Mucosa of rectum (tissue), 2 donors: ENCODE measurements at regions not wholly inside any gene's neighbourhood (a gene's known extent, or its start where the extent isn't known, plus 50 kb on each side); places are given as distances from the start of the nearest gene placed in this dataset.
"Not testable (repeated sequence)": the region's sequence is repeated elsewhere in the genome, so short reads cannot be mapped to it uniquely, and the experiment has no call there.

Experiments
- H3K27ac ChIP-seq, 2 donors: one replicate each; pipeline ENCODE4 v1.7.0; 2013; ENCODE audit warnings: inconsistent platforms in 2 of 2, low read depth in 2 of 2, low read length in 2 of 2
- H3K27me3 ChIP-seq, 2 donors: one replicate each; pipeline ENCODE4 v1.7.0; 2013; ENCODE audit warnings: low read length in 2 of 2; ENCODE audit not compliant: control insufficient read depth in 2 of 2, insufficient read depth in 2 of 2
- H3K36me3 ChIP-seq, 2 donors: one replicate each; pipeline ENCODE4 v1.7.0; 2013; ENCODE audit warnings: low read length in 2 of 2; ENCODE audit not compliant: control insufficient read depth in 2 of 2, insufficient read depth in 2 of 2
- H3K4me1 ChIP-seq, 2 donors: one replicate each; pipeline ENCODE4 v1.7.0; 2013; ENCODE audit warnings: low read length in 2 of 2, mild to moderate bottlenecking in 1 of 2; ENCODE audit not compliant: control insufficient read depth in 2 of 2, insufficient read depth in 2 of 2
- H3K4me3 ChIP-seq, 2 donors: one replicate each; pipeline ENCODE4 v1.7.0; 2013; ENCODE audit warnings: low read length in 2 of 2
- H3K9ac ChIP-seq, 2 donors: one replicate each; pipeline ENCODE4 v1.7.0; 2013; ENCODE audit warnings: low read length in 2 of 2, low read depth in 1 of 2, mild to moderate bottlenecking in 1 of 2
- H3K9me3 ChIP-seq, 2 donors: one replicate each; pipeline ENCODE4 v1.7.0; 2013; ENCODE audit warnings: low read length in 2 of 2; ENCODE audit not compliant: control insufficient read depth in 2 of 2
- donor health status: healthy.
- donor health status: Normal muscosa, but diverticular disease.

- H3K9ac ChIP-seq = no peak overlapping the region
- no peak overlapping the region for H3K27ac ChIP-seq
- no peaks in the 10 kb centered on the region for H3K9me3 ChIP-seq
- no peaks in the 10 kb centered on the region for H3K27me3 ChIP-seq
- H3K4me3 ChIP-seq = no peak overlapping the region
- peaks cover 0 to 5% of the 10 kb centered on the region in 2 donors for H3K4me1 ChIP-seq
- no peaks in the 10 kb centered on the region for H3K36me3 ChIP-seq
These were observed 114.7 kb upstream of the SERBP1 start for GRCh38 chr1:67544921-67545320.

GRCh38 chr1:67545364-67545763, 115.2 kb upstream of the SERBP1 start:
- Histone ChIP-seq H3K36me3 (no peaks in the 10 kb centered on the region), H3K9me3 (no peaks in the 10 kb centered on the region), H3K27me3 (no peaks in the 10 kb centered on the region), H3K27ac (no peak overlapping the region), H3K9ac (no peak overlapping the region), H3K4me3 (no peak overlapping the region), H3K4me1 (peaks cover 0 to under 1% of the 10 kb centered on the region in 2 donors)

DNA sequence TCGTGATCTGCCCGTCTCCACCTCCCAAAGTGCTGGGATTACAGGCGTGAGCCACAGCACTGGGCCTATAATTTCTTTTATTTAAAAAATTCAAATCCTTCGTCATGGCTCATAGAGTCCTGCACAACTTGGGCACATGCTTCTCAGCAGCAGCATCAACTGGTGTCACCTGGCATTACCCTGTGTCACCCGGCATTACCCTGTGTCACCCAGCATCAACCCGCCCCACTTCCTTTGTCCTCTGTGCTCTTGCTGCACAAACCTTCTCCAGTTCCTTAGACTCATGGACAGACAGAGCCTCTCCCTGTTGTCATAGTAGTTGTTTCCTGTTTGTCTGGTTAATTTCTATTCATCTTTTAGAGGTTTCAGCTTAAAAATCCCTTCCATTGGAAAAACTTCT, 121.2 kb upstream of the SERBP1 start:
- Histone ChIP-seq H3K27ac (peak overlapping the region in 1 of 2 donors; percentile 67), H3K4me3 (no peak overlapping the region), H3K27me3 (no peaks in the 10 kb centered on the region), H3K4me1 (peaks cover 14 to 22% of the 10 kb centered on the region in 2 donors), H3K36me3 (no peaks in the 10 kb centered on the region), H3K9ac (no peak overlapping the region), H3K9me3 (no peaks in the 10 kb centered on the region)

GRCh38 chr1:67552336-67552759, 122.1 kb upstream of the SERBP1 start:
- Histone ChIP-seq H3K4me1 (peaks cover 14 to 22% of the 10 kb centered on the region in 2 donors), H3K4me3 (no peak overlapping the region), H3K27me3 (no peaks in the 10 kb centered on the region), H3K9me3 (no peaks in the 10 kb centered on the region), H3K36me3 (no peaks in the 10 kb centered on the region), H3K27ac (peak overlapping the region in 1 of 2 donors; percentile 67), H3K9ac (no peak overlapping the region)

DNA sequence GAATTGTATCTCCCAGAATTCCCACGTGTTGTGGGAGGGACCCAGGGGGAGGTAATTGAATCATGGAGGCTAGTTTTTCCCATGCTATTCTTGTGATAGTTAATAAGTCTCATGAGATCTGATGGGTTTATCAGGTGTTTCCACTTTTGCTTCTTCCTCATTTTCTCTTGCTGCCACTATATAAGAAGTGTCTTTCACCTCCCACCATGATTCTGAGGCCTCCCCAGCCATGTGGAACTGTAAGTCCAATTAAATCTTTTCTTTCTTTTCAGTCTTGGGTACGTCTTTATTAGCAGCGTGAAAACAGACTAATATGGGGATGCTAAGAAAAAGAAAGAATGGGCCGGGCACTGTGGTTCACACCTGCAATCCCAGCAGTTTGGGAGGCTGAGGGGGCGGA, 124.0 kb upstream of the SERBP1 start:
- not testable (repeated sequence) for H3K9me3 ChIP-seq, H3K36me3 ChIP-seq, H3K9ac ChIP-seq, H3K27me3 ChIP-seq, H3K4me3 ChIP-seq, H3K27ac ChIP-seq
- H3K4me1 ChIP-seq = peaks cover 14 to 22% of the 10 kb centered on the region in 2 donors

DNA sequence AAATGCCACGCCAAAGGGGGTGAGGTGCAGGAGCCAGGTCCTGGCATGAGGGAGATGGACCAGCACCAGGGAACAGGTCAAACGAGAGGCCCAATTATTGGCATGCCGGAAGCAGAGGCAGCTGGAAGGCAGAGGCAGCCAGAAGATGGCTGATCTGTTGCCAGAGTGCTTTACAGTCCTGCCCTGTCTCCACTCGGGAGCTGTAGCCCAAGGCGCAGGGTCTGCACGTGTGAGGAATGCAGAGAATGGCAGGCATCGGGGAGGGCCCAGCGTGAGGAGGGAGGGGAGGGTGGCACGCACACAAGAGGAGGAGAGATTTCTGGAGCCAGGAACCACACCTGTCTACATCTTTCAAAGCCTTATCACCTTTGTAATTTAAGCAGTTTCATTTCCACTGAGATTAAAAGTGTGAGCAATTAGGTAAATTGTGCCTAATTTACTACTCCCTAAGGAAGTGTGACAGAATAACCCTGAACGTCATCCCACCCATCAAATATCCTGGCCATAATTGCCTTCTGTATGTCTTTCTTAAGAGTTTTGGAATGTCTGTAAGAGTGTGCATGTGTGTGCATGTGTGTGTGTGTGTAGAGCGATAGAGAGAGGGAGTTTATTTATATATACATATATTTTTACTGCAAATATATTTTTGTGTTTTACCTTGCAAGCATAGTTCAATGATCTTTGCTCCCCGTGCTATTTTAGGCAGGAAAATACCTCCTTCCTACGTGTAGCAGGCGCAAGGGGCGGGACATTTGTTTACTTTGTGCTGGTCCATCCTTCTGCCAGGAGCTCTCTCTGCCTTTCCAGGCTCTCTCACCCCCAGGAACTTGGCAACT, 125.5 kb upstream of the SERBP1 start:
- Histone ChIP-seq H3K9me3 (no peaks in the 10 kb centered on the region), H3K4me1 (peaks cover 14 to 22% of the 10 kb centered on the region in 2 donors), H3K27me3 (no peaks in the 10 kb centered on the region), H3K36me3 (no peaks in the 10 kb centered on the region), H3K9ac (no peak overlapping the region), H3K4me3 (peak overlapping the region in 1 of 2 donors; percentile 10), H3K27ac (peak overlapping the region; percentile 7 to 18)

- H3K27ac ChIP-seq = peak overlapping the region in 1 of 2 donors; percentile 18
These were observed 126.2 kb upstream of the SERBP1 start for GRCh38 chr1:67556297-67556900.

GRCh38 chr1:67557696-67558448, 127.1 kb upstream of the GADD45A start:
- H3K27ac ChIP-seq = no peak overlapping the region
- no peaks in the 10 kb centered on the region for H3K9me3 ChIP-seq
- peaks cover 11 to 19% of the 10 kb centered on the region in 2 donors for H3K4me1 ChIP-seq
- H3K9ac ChIP-seq = no peak overlapping the region
- H3K27me3 ChIP-seq = no peaks in the 10 kb centered on the region
- no peaks in the 10 kb centered on the region for H3K36me3 ChIP-seq
- no peak overlapping the region for H3K4me3 ChIP-seq

More at GRCh38 chr1:67556297-67556900, 126.2 kb upstream of the SERBP1 start:
- no peaks in the 10 kb centered on the region for H3K9me3 ChIP-seq
- H3K4me1 ChIP-seq = peaks cover 14 to 21% of the 10 kb centered on the region in 2 donors
- H3K9ac ChIP-seq = no peak overlapping the region
- H3K36me3 ChIP-seq = no peaks in the 10 kb centered on the region
- H3K4me3 ChIP-seq = no peak overlapping the region
- H3K27me3 ChIP-seq = no peaks in the 10 kb centered on the region

- no peak overlapping the region for H3K27ac ChIP-seq
- no peaks in the 10 kb centered on the region for H3K27me3 ChIP-seq
- H3K9ac ChIP-seq = no peak overlapping the region
- peaks cover 11 to 19% of the 10 kb centered on the region in 2 donors for H3K4me1 ChIP-seq
- no peak overlapping the region for H3K4me3 ChIP-seq
- H3K9me3 ChIP-seq = no peaks in the 10 kb centered on the region
- no peaks in the 10 kb centered on the region for H3K36me3 ChIP-seq
These were observed 126.4 kb upstream of the GADD45A start for GRCh38 chr1:67558449-67559193.
